Caco-2 (cell line): ENCODE measurements at regions not wholly inside any gene's neighbourhood (a gene's known extent, or its start where the extent isn't known, plus 50 kb on each side); places are given as distances from the start of the nearest gene placed in this dataset.

ENCODE experiments used
- BruUV-seq: library from RNA; stranded (reverse); fragments of 400-500 nt; replicated peaks from 2 replicates; lab custom pipeline; 2021; lab: Mats Ljungman, UMichigan
- CTCF ChIA-PET: fragments of 300-600 bp; sonication (Branson Sonifier 250); formaldehyde crosslinking; loops from one replicate; lab custom pipeline; 2022; ENCODE audit warnings: antibody characterized with exemption; lab: Charles Lee
- POLR2A ChIA-PET: fragments of 300-600 bp; sonication (Branson Sonifier 250); formaldehyde crosslinking; loops from one replicate; lab custom pipeline; 2022; ENCODE audit warnings: antibody characterized with exemption; lab: Charles Lee
- DNase-seq, 2 experiments: peaks; one replicate each; pipeline versions ENCODE4 v3.0.0 to v3.0.0-alpha.2; 2020 to 2022
- H3K27me3 ChIP-seq: replicated peaks from 2 replicates; pipeline ENCODE4 v1.6.0; 2011; ENCODE audit warnings: low read length; ENCODE audit not compliant: control insufficient read depth, insufficient read depth
- H3K36me3 ChIP-seq: 2 replicates; pipeline ENCODE4 v1.5.1; 2011; ENCODE audit warnings: low read length; ENCODE audit not compliant: control insufficient read depth, insufficient read depth
- H3K4me1 ChIP-seq: fragments of 250-450 bp; sonication (Bioruptor Pico); 2 replicates; pipeline ENCODE4 v1.5.1; 2020; ENCODE audit warnings: mild to moderate bottlenecking
- H3K4me3 ChIP-seq: 2 replicates; pipeline ENCODE4 v1.5.1; 2011; ENCODE audit warnings: low read depth, mild to moderate bottlenecking, control low read depth, low read length
- H3K9me3 ChIP-seq: fragments of 250-450 bp; sonication (Bioruptor Pico); 2 replicates; pipeline ENCODE4 v1.5.1; 2020; ENCODE audit warnings: mild to moderate bottlenecking, moderate library complexity
- H3K27ac Mint-ChIP-seq: one replicate; pipeline ENCODE4 v1.8.0; 2022; ENCODE audit warnings: mixed read lengths; ENCODE audit not compliant: unreplicated experiment
- H3K27me3 Mint-ChIP-seq: one replicate; pipeline ENCODE4 v1.8.0; 2022; ENCODE audit warnings: mixed read lengths; ENCODE audit not compliant: insufficient read depth, unreplicated experiment
- H3K36me3 Mint-ChIP-seq: one replicate; pipeline ENCODE4 v1.8.0; 2022; ENCODE audit warnings: mild to moderate bottlenecking, mixed read lengths; ENCODE audit not compliant: insufficient read depth, unreplicated experiment
- H3K4me1 Mint-ChIP-seq: one replicate; pipeline ENCODE4 v1.8.0; 2022; ENCODE audit warnings: low read depth, mixed read lengths; ENCODE audit not compliant: unreplicated experiment
- H3K4me3 Mint-ChIP-seq: one replicate; pipeline ENCODE4 v1.8.0; 2022; ENCODE audit warnings: mild to moderate bottlenecking, moderate library complexity, mixed read lengths; ENCODE audit not compliant: unreplicated experiment
- H3K9me3 Mint-ChIP-seq: one replicate; pipeline ENCODE4 v1.8.0; 2022; ENCODE audit warnings: mixed read lengths; ENCODE audit not compliant: unreplicated experiment
- CTCF ChIP-seq, 2 experiments: fragments of 200-600 bp in 1 of 2; IDR thresholded peaks; 1 replicate in 1 of 2; 2 replicates in 1 of 2; pipeline versions ENCODE4 v1.5.1 to v1.8.0; 2011 to 2022; ENCODE audit warnings: antibody characterized with exemption in 1 of 2, control low read depth in 1 of 2, inconsistent platforms in 1 of 2, low read depth in 1 of 2, low read length in 1 of 2, mild to moderate bottlenecking in 1 of 2, moderate library complexity in 1 of 2; ENCODE audit not compliant: insufficient read depth in 1 of 2, severe bottlenecking in 1 of 2, unreplicated experiment in 1 of 2
- intact Hi-C: fragments of 100-400 bp; cut with micrococcal nuclease; formaldehyde crosslinking; loops from one replicate; pipeline ENCODE4 v1.10.0; 2022; ENCODE audit not compliant: unreplicated experiment

- H3K4me3 Mint-ChIP-seq, result no peak overlapping the region
- Histone ChIP-seq H3K9me3 (no peaks in the 10 kb centered on the region), H3K4me3 (no peak overlapping the region), H3K27me3 (no peaks in the 10 kb centered on the region), H3K36me3 (no peaks in the 10 kb centered on the region), H3K4me1 (0 out of 2 replicates have a peak, but pooled peaks cover 3% of the 10 kb centered on the region)
- H3K4me1 Mint-ChIP-seq, result peaks cover 10% of the 10 kb centered on the region
- no peak overlapping the region for H3K27ac Mint-ChIP-seq
- TF ChIP-seq CTCF (IDR thresholded peaks at IDR 0.05; ENCODE audit: insufficient read depth in 1 of 2, low read depth in 1 of 2, low read length in 1 of 2, severe bottlenecking in 1 of 2, unreplicated experiment in 1 of 2), result no peak
- no peaks in the 10 kb centered on the region for H3K36me3 Mint-ChIP-seq
- ChIA-PET CTCF (no interaction called here), POLR2A (no interaction called here)
- no peaks in the 10 kb centered on the region for H3K27me3 Mint-ChIP-seq
- no peak for DNase-seq
- BruUV-seq, result no TSS peak
- H3K9me3 Mint-ChIP-seq, result no peaks in the 10 kb centered on the region
- intact Hi-C loops, result no loop called here
Observed at GRCh38 chr2:149800624-149801542, 213.3 kb upstream of the MMADHC start.

- no peaks in the 10 kb centered on the region for H3K36me3 ChIP-seq
- no peak overlapping the region for H3K27ac Mint-ChIP-seq
- no peaks in the 10 kb centered on the region for H3K27me3 Mint-ChIP-seq
- H3K9me3 Mint-ChIP-seq, result no peaks in the 10 kb centered on the region
- POLR2A ChIA-PET, result interaction anchor here (0.6 kb wide), 1 partner anchor 1200 kb away, joined by 3 read pairs; no protein-coding TSS in a partner anchor
- no peak for DNase-seq
- intact Hi-C loops, result loop anchor here (1.0 kb wide), 1 partner anchor 688 kb away; the partner anchor contains the start of gene RND3
- H3K27me3 ChIP-seq, result no peaks in the 10 kb centered on the region
- no TSS peak for BruUV-seq
- H3K4me3 ChIP-seq, result no peak overlapping the region
- H3K9me3 ChIP-seq, result no peaks in the 10 kb centered on the region
- no peak overlapping the region for H3K4me3 Mint-ChIP-seq
- H3K36me3 Mint-ChIP-seq, result no peaks in the 10 kb centered on the region
- TF ChIP-seq CTCF (IDR thresholded peaks at IDR 0.05; ENCODE audit: insufficient read depth in 1 of 2, low read depth in 1 of 2, low read length in 1 of 2, severe bottlenecking in 1 of 2, unreplicated experiment in 1 of 2), result no peak
- CTCF ChIA-PET, result no interaction called here
- peaks cover 10% of the 10 kb centered on the region for H3K4me1 Mint-ChIP-seq
- 0 out of 2 replicates have a peak, but pooled peaks cover 3% of the 10 kb centered on the region for H3K4me1 ChIP-seq
Observed at GRCh38 chr2:149799013-149799705, 211.6 kb upstream of the MMADHC start.

GRCh38 chr2:149797030-149797429, 209.5 kb upstream of the MMADHC start:
- no TSS peak for BruUV-seq

More at GRCh38 chr2:149797030-149797429, 209.5 kb upstream of the MMADHC start:
- Mint-ChIP-seq H3K4me3 (no peak overlapping the region), H3K36me3 (no peaks in the 10 kb centered on the region), H3K27ac (no peak overlapping the region), H3K27me3 (no peaks in the 10 kb centered on the region), H3K4me1 (peaks cover 10% of the 10 kb centered on the region), H3K9me3 (peaks cover 9% of the 10 kb centered on the region)
- ChIA-PET CTCF (no interaction called here), POLR2A (no interaction called here)
- H3K27me3 ChIP-seq, result no peaks in the 10 kb centered on the region
- no peaks in the 10 kb centered on the region for H3K9me3 ChIP-seq
- 0 out of 2 replicates have a peak, but pooled peaks cover 3% of the 10 kb centered on the region for H3K4me1 ChIP-seq
- intact Hi-C loops, result no loop called here
- no peak for TF ChIP-seq CTCF (IDR thresholded peaks at IDR 0.05; ENCODE audit: insufficient read depth in 1 of 2, low read depth in 1 of 2, low read length in 1 of 2, severe bottlenecking in 1 of 2, unreplicated experiment in 1 of 2)
- H3K36me3 ChIP-seq, result no peaks in the 10 kb centered on the region
- H3K4me3 ChIP-seq, result no peak overlapping the region
- no peak for DNase-seq
